Neutrophil (primary cell): ENCODE measurements at regions not wholly inside any gene's neighbourhood (a gene's known extent, or its start where the extent isn't known, plus 50 kb on each side); places are given as distances from the start of the nearest gene placed in this dataset.
"Not testable (repeated sequence)": the region's sequence is repeated elsewhere in the genome, so short reads cannot be mapped to it uniquely, and the experiment has no call there.

Source experiments
- H3K27ac ChIP-seq: fragments of 200-600 bp; sonication (generic); 2 replicates; pipeline ENCODE4 v1.5.1; 2016; ENCODE audit warnings: mild to moderate bottlenecking, moderate library complexity
- H3K27me3 ChIP-seq: fragments of 200-600 bp; sonication (generic); 2 replicates; pipeline ENCODE4 v1.6.0; 2016; ENCODE audit warnings: mild to moderate bottlenecking
- H3K36me3 ChIP-seq: fragments of 200-600 bp; sonication (generic); 2 replicates; pipeline ENCODE4 v1.5.1; 2017
- H3K4me1 ChIP-seq, 2 experiments: fragments of 200-600 bp in 1 of 2; sonication (generic) in 1 of 2; 1 replicate in 1 of 2; 2 replicates in 1 of 2; pipeline versions ENCODE4 v1.5.1 to v1.6.1; 2013 to 2016; ENCODE audit warnings: low read depth in 1 of 2, low read length in 1 of 2, mild to moderate bottlenecking in 1 of 2, moderate library complexity in 1 of 2; ENCODE audit not compliant: control insufficient read depth in 1 of 2, insufficient read depth in 1 of 2
- H3K4me3 ChIP-seq, 2 experiments: fragments of 200-600 bp in 1 of 2; sonication (generic) in 1 of 2; 1 replicate in 1 of 2; 2 replicates in 1 of 2; pipeline ENCODE4 v1.5.1; 2013 to 2016; ENCODE audit warnings: low read depth in 1 of 2, low read length in 1 of 2, mild to moderate bottlenecking in 1 of 2, moderate library complexity in 1 of 2
- H3K9me3 ChIP-seq: fragments of 200-600 bp; sonication (generic); 2 replicates; pipeline ENCODE4 v1.5.1; 2016
- CTCF ChIP-seq: fragments of 200-600 bp; sonication (generic); IDR thresholded peaks from 2 replicates; pipeline ENCODE4 v1.5.1; 2016; ENCODE audit warnings: antibody characterized with exemption

- no peaks in the 10 kb centered on the region for H3K36me3 ChIP-seq
- TF ChIP-seq CTCF: no peak
- H3K4me1 ChIP-seq: no peaks in the 10 kb centered on the region
- H3K4me3 ChIP-seq: no peak overlapping the region
- H3K27ac ChIP-seq: no peak overlapping the region
- no peaks in the 10 kb centered on the region for H3K27me3 ChIP-seq
- H3K9me3 ChIP-seq: no peaks in the 10 kb centered on the region
These were observed 112.2 kb upstream of the JCAD start for GRCh38 chr10:30171601-30172000.

- no peak overlapping the region for H3K27ac ChIP-seq
- H3K36me3 ChIP-seq: no peaks in the 10 kb centered on the region
- H3K4me3 ChIP-seq: no peak overlapping the region
- H3K9me3 ChIP-seq: no peaks in the 10 kb centered on the region
- H3K4me1 ChIP-seq: no peaks in the 10 kb centered on the region
- H3K27me3 ChIP-seq: peaks cover under 1% of the 10 kb centered on the region
- TF ChIP-seq CTCF: no peak
These were observed 111.4 kb upstream of the JCAD start for GRCh38 chr10:30170814-30171213.

- Histone ChIP-seq H3K27me3 (peaks cover 7% of the 10 kb centered on the region), H3K4me3 (no peak overlapping the region), H3K36me3 (no peaks in the 10 kb centered on the region), H3K4me1 (no peaks in the 10 kb centered on the region), H3K27ac (no peak overlapping the region), H3K9me3 (no peaks in the 10 kb centered on the region)
- TF ChIP-seq CTCF: no peak
These were observed 110.8 kb upstream of the JCAD start for GRCh38 chr10:30170146-30170545.

- Histone ChIP-seq H3K27ac (no peak overlapping the region), H3K36me3 (no peaks in the 10 kb centered on the region), H3K9me3 (no peaks in the 10 kb centered on the region), H3K4me1 (no peaks in the 10 kb centered on the region), H3K27me3 (peaks cover 15% of the 10 kb centered on the region), H3K4me3 (no peak overlapping the region)
- TF ChIP-seq CTCF: no peak
These were observed 110.0 kb upstream of the JCAD start for GRCh38 chr10:30169342-30169741.

- TF ChIP-seq CTCF: no peak
- Histone ChIP-seq H3K27ac (no peak overlapping the region), H3K9me3 (no peaks in the 10 kb centered on the region), H3K36me3 (no peaks in the 10 kb centered on the region), H3K27me3 (peaks cover 33% of the 10 kb centered on the region), H3K4me3 (no peak overlapping the region), H3K4me1 (no peaks in the 10 kb centered on the region)
These were observed 107.5 kb upstream of the JCAD start for GRCh38 chr10:30166929-30167328.

- H3K36me3 ChIP-seq, H3K27ac ChIP-seq: not testable (repeated sequence)
These were observed 104.0 kb upstream of the JCAD start for GRCh38 chr10:30163410-30163809.

GRCh38 chr10:30162796-30163195 is 103.4 kb upstream of the JCAD start:
- peaks cover 33% of the 10 kb centered on the region for H3K27me3 ChIP-seq
- not testable (repeated sequence) for H3K9me3 ChIP-seq, H3K36me3 ChIP-seq, H3K4me3 ChIP-seq, H3K4me1 ChIP-seq, H3K27ac ChIP-seq

More at GRCh38 chr10:30163410-30163809, 104.0 kb upstream of the JCAD start:
- not testable (repeated sequence) for H3K4me3 ChIP-seq, H3K9me3 ChIP-seq, H3K4me1 ChIP-seq
- peaks cover 33% of the 10 kb centered on the region for H3K27me3 ChIP-seq
